ENCODE measurements at regions not wholly inside any gene's neighbourhood (a gene's known extent, or its start where the extent isn't known, plus 50 kb on each side); places are given as distances from the start of the nearest gene placed in this dataset.

- H3K4me3 ChIP-seq, result no peak overlapping the region
- no peaks in the 10 kb centered on the region for H3K4me1 ChIP-seq (ENCODE audit: control insufficient read depth in 1 of 2, low read depth in 2 of 2)
- DNase-seq (ENCODE audit: low spot score) (no peak), ATAC-seq (ENCODE audit: insufficient number of reproducible peaks, low FRiP score, low read depth) (no peak)
- H3K36me3 ChIP-seq, result no peaks in the 10 kb centered on the region
- no peak overlapping the region for H3K27ac ChIP-seq
- no peaks in the 10 kb centered on the region for H3K9me3 ChIP-seq
- H3K27me3 ChIP-seq (replicated peaks; ENCODE audit: insufficient read depth), result no peaks in the 10 kb centered on the region
- TF ChIP-seq CTCF (IDR thresholded peaks at IDR 0.05), result no peak
Observed at GRCh38 chr12:31880340-31880739, 78.9 kb upstream of the RESF1 start.

GRCh38 chr12:31877884-31878283, 81.3 kb upstream of the RESF1 start:
- no peak overlapping the region for H3K27ac ChIP-seq
- no peaks in the 10 kb centered on the region for H3K4me1 ChIP-seq (ENCODE audit: control insufficient read depth in 1 of 2, low read depth in 2 of 2)
- no peaks in the 10 kb centered on the region for H3K9me3 ChIP-seq
- ATAC-seq (ENCODE audit: insufficient number of reproducible peaks, low FRiP score, low read depth) (no peak), DNase-seq (ENCODE audit: low spot score) (no peak)
- H3K36me3 ChIP-seq, result no peaks in the 10 kb centered on the region
- TF ChIP-seq CTCF (IDR thresholded peaks at IDR 0.05), result no peak
- no peak overlapping the region for H3K4me3 ChIP-seq
- H3K27me3 ChIP-seq (replicated peaks; ENCODE audit: insufficient read depth), result no peaks in the 10 kb centered on the region

- H3K27me3 ChIP-seq (replicated peaks; ENCODE audit: insufficient read depth), result no peaks in the 10 kb centered on the region
- ATAC-seq (ENCODE audit: insufficient number of reproducible peaks, low FRiP score, low read depth), result no peak
- H3K27ac ChIP-seq, result no peak overlapping the region
- H3K4me3 ChIP-seq, result no peak overlapping the region
- no peaks in the 10 kb centered on the region for H3K36me3 ChIP-seq
- H3K4me1 ChIP-seq (ENCODE audit: control insufficient read depth in 1 of 2, low read depth in 2 of 2), result no peaks in the 10 kb centered on the region
- no peak for DNase-seq (ENCODE audit: low spot score)
- TF ChIP-seq CTCF (IDR thresholded peaks at IDR 0.05), result no peak
- no peaks in the 10 kb centered on the region for H3K9me3 ChIP-seq
Observed at GRCh38 chr12:31876568-31877424, 82.4 kb upstream of the RESF1 start.

GRCh38 chr12:31875609-31875964, 83.6 kb upstream of the RESF1 start:
- no peak for ATAC-seq (ENCODE audit: insufficient number of reproducible peaks, low FRiP score, low read depth)

More at GRCh38 chr12:31875609-31875964, 83.6 kb upstream of the RESF1 start:
- Histone ChIP-seq H3K27me3 (replicated peaks; ENCODE audit: insufficient read depth) (no peaks in the 10 kb centered on the region), H3K36me3 (no peaks in the 10 kb centered on the region), H3K27ac (no peak overlapping the region), H3K9me3 (no peaks in the 10 kb centered on the region), H3K4me3 (no peak overlapping the region), H3K4me1 (ENCODE audit: control insufficient read depth in 1 of 2, low read depth in 2 of 2) (no peaks in the 10 kb centered on the region)
- no peak for DNase-seq (ENCODE audit: low spot score)
- no peak for TF ChIP-seq CTCF (IDR thresholded peaks at IDR 0.05)
